H9 (cell line): ENCODE measurements at regions not wholly inside any gene's neighbourhood (a gene's known extent, or its start where the extent isn't known, plus 50 kb on each side); places are given as distances from the start of the nearest gene placed in this dataset.
A peak's percentile ranks its signal among the peaks of the same experiment; 100 is the strongest.

ENCODE experiments used
- DNase-seq: peaks from one replicate; pipeline ENCODE4 v3.0.0-alpha.2; 2017
- H2AFZ ChIP-seq: one replicate; pipeline ENCODE4 v1.6.1; 2013; ENCODE audit warnings: mild to moderate bottlenecking, low read length, control low read depth, moderate library complexity
- H2AK5ac ChIP-seq: 2 replicates; pipeline ENCODE4 v1.6.1; 2013; ENCODE audit warnings: low read length, control low read depth, mixed read lengths; ENCODE audit not compliant: insufficient read length
- H2BK120ac ChIP-seq: one replicate; pipeline ENCODE4 v1.6.1; 2013; ENCODE audit warnings: low read depth, mild to moderate bottlenecking, low read length, control low read depth, inconsistent platforms; ENCODE audit not compliant: poor library complexity, severe bottlenecking
- H2BK12ac ChIP-seq: 2 replicates; pipeline ENCODE4 v1.6.1; 2013; ENCODE audit warnings: low read length, control low read depth, mixed read lengths, low read depth; ENCODE audit not compliant: insufficient read length
- H2BK15ac ChIP-seq: 2 replicates; pipeline ENCODE4 v1.6.1; 2013; ENCODE audit warnings: low read depth, low read length, control low read depth
- H2BK20ac ChIP-seq: one replicate; pipeline ENCODE4 v1.6.1; 2013; ENCODE audit warnings: low read depth, mild to moderate bottlenecking, low read length, control low read depth, inconsistent platforms; ENCODE audit not compliant: poor library complexity, severe bottlenecking
- H2BK5ac ChIP-seq: 2 replicates; pipeline ENCODE4 v1.6.1; 2013; ENCODE audit warnings: low read length, control low read depth, mixed read lengths; ENCODE audit not compliant: insufficient read length
- H3K14ac ChIP-seq: 2 replicates; pipeline ENCODE4 v1.6.1; 2013; ENCODE audit warnings: low read length, control low read depth; ENCODE audit not compliant: insufficient read depth
- H3K18ac ChIP-seq: 2 replicates; pipeline ENCODE4 v1.6.1; 2013; ENCODE audit warnings: low read depth, mild to moderate bottlenecking, mixed read lengths, low read length, control low read depth; ENCODE audit not compliant: insufficient read length
- H3K23ac ChIP-seq: 2 replicates; pipeline ENCODE4 v1.6.1; 2013; ENCODE audit warnings: low read length, control low read depth, mixed read lengths, low read depth; ENCODE audit not compliant: insufficient read length
- H3K23me2 ChIP-seq: 2 replicates; pipeline ENCODE4 v1.6.1; 2013; ENCODE audit warnings: low read depth, mild to moderate bottlenecking, mixed read lengths, low read length, control low read depth; ENCODE audit not compliant: insufficient read length, poor library complexity, severe bottlenecking
- H3K27ac ChIP-seq: 2 replicates; pipeline ENCODE4 v1.5.1; 2013; ENCODE audit warnings: low read length, control low read depth, mixed read lengths, low read depth; ENCODE audit not compliant: insufficient read length
- H3K27me3 ChIP-seq: 2 replicates; pipeline ENCODE4 v1.6.1; 2013; ENCODE audit warnings: low read length, control low read depth, inconsistent platforms; ENCODE audit not compliant: insufficient read depth
- H3K4ac ChIP-seq: 2 replicates; pipeline ENCODE4 v1.6.1; 2013; ENCODE audit warnings: low read depth, mild to moderate bottlenecking, control low read depth, inconsistent platforms, low read length, moderate library complexity
- H3K4me1 ChIP-seq: 2 replicates; pipeline ENCODE4 v1.6.1; 2013; ENCODE audit warnings: low read length, control low read depth, inconsistent platforms; ENCODE audit not compliant: insufficient read depth
- H3K4me2 ChIP-seq: 2 replicates; pipeline ENCODE4 v1.6.1; 2013; ENCODE audit warnings: low read length, control low read depth, mixed read lengths; ENCODE audit not compliant: insufficient read length, insufficient read depth
- H3K56ac ChIP-seq: 2 replicates; pipeline ENCODE4 v1.6.1; 2013; ENCODE audit warnings: low read depth, mild to moderate bottlenecking, mixed read lengths, low read length, control low read depth; ENCODE audit not compliant: insufficient read length
- H3K79me1 ChIP-seq: 2 replicates; pipeline ENCODE4 v1.6.1; 2013; ENCODE audit warnings: low read depth, mild to moderate bottlenecking, moderate library complexity, low read length, control low read depth, inconsistent platforms; ENCODE audit not compliant: insufficient read depth, poor library complexity, severe bottlenecking
- H3K79me2 ChIP-seq: 2 replicates; pipeline ENCODE4 v1.6.1; 2013; ENCODE audit warnings: low read length, control low read depth, inconsistent platforms; ENCODE audit not compliant: insufficient read depth
- H3K9ac ChIP-seq: 2 replicates; pipeline ENCODE4 v1.6.1; 2013; ENCODE audit warnings: low read length, control low read depth, mixed read lengths; ENCODE audit not compliant: insufficient read length; ENCODE audit errors: extremely low read depth
- H3K9me3 ChIP-seq: one replicate; pipeline ENCODE4 v1.6.1; 2013; ENCODE audit warnings: low read depth, low read length, inconsistent platforms; ENCODE audit not compliant: control insufficient read depth
- H3T11ph ChIP-seq: one replicate; pipeline ENCODE4 v1.6.1; 2013; ENCODE audit warnings: mild to moderate bottlenecking, low read length, control low read depth, inconsistent platforms
- H4K20me1 ChIP-seq: one replicate; pipeline ENCODE4 v1.6.1; 2013; ENCODE audit not compliant: control insufficient read depth, insufficient read length, insufficient read depth
- H4K5ac ChIP-seq: 2 replicates; pipeline ENCODE4 v1.6.1; 2013; ENCODE audit warnings: low read depth, mild to moderate bottlenecking, mixed read lengths, low read length, control low read depth; ENCODE audit not compliant: insufficient read length
- H4K8ac ChIP-seq: replicated peaks from 2 replicates; pipeline ENCODE4 v1.6.1; 2013; ENCODE audit warnings: low read length, control low read depth, mixed read lengths, low read depth; ENCODE audit not compliant: insufficient read length
- H4K91ac ChIP-seq: 2 replicates; pipeline ENCODE4 v1.6.1; 2013; ENCODE audit warnings: low read depth, mild to moderate bottlenecking, moderate library complexity, mixed read lengths, low read length, control low read depth; ENCODE audit not compliant: insufficient read length
- H3K27ac Mint-ChIP-seq, 3 experiments: 2 replicates in 2 of 3; 3 replicates in 1 of 3; pipeline ENCODE4 v1.8.0; 2020 to 2021; ENCODE audit warnings: mixed read lengths in 3 of 3, mild to moderate bottlenecking in 1 of 3, moderate library complexity in 1 of 3
- H3K27me3 Mint-ChIP-seq: 2 replicates; pipeline ENCODE4 v1.8.0; 2021; ENCODE audit warnings: low read depth, mild to moderate bottlenecking, moderate library complexity, mixed read lengths
- H3K36me3 Mint-ChIP-seq, 3 experiments: 2 replicates in 2 of 3; 3 replicates in 1 of 3; pipeline ENCODE4 v1.8.0; 2020 to 2021; ENCODE audit warnings: low read depth in 3 of 3, mixed read lengths in 3 of 3; ENCODE audit not compliant: insufficient read depth in 1 of 3
- H3K4me1 Mint-ChIP-seq, 2 experiments: 2 replicates each; pipeline ENCODE4 v1.8.0; 2020; ENCODE audit warnings: mixed read lengths in 2 of 2
- H3K4me3 Mint-ChIP-seq, 2 experiments: 2 replicates in 1 of 2; 3 replicates in 1 of 2; pipeline ENCODE4 v1.8.0; 2020 to 2021; ENCODE audit warnings: mild to moderate bottlenecking in 2 of 2, mixed read lengths in 2 of 2, moderate library complexity in 1 of 2
- H3K9me3 Mint-ChIP-seq, 2 experiments: 2 replicates in 1 of 2; 3 replicates in 1 of 2; pipeline ENCODE4 v1.8.0; 2020; ENCODE audit warnings: mild to moderate bottlenecking in 2 of 2, mixed read lengths in 2 of 2, moderate library complexity in 1 of 2
- CTCF ChIP-seq: fragments of 200-600 bp; sonication (generic); conservative IDR thresholded peaks from 3 replicates; pipeline ENCODE4 v1.8.0; 2021; ENCODE audit warnings: antibody characterized with exemption, mild to moderate bottlenecking
- WGBS: extraction: QIAGEN DNeasy Blood & Tissue Kit; methylation state at CpG from one replicate; pipeline ENCODE4 v1.1.7; 2013; ENCODE audit warnings: missing lambda C conversion rate, low lambda C conversion rate, mixed read lengths; ENCODE audit not compliant: insufficient read length; ENCODE audit errors: extremely low coverage; 5-methylcytosine and 5-hydroxymethylcytosine counted together

- Histone ChIP-seq H3K79me1 (no peaks in the 10 kb centered on the region), H3K23ac (no peak overlapping the region), H3K4me1 (no peaks in the 10 kb centered on the region), H4K20me1 (no peaks in the 10 kb centered on the region), H3K27me3 (no peaks in the 10 kb centered on the region), H3K23me2 (no peaks in the 10 kb centered on the region), H3T11ph (no peak overlapping the region), H2AFZ (no peak overlapping the region), H3K79me2 (no peaks in the 10 kb centered on the region), H2AK5ac (no peak overlapping the region), H2BK5ac (no peak overlapping the region), H3K9ac (no peak overlapping the region), H4K5ac (no peak overlapping the region), H3K27ac (no peak overlapping the region), H2BK20ac (no peak overlapping the region), H2BK15ac (no peak overlapping the region), H4K8ac (no peak overlapping the region), H2BK120ac (no peak overlapping the region), H3K4ac (no peak overlapping the region), H3K18ac (no peak overlapping the region), H3K56ac (no peak overlapping the region), H3K4me2 (no peak overlapping the region), H3K14ac (no peak overlapping the region), H3K9me3 (no peaks in the 10 kb centered on the region), H2BK12ac (no peak overlapping the region), H4K91ac (no peak overlapping the region)
- Mint-ChIP-seq H3K27me3 (no peaks in the 10 kb centered on the region; the same call in 1 of the 2 replicates), H3K9me3 (no peaks in the 10 kb centered on the region), H3K36me3 (no peaks in the 10 kb centered on the region), H3K4me1 (peaks cover 6 to 23% of the 10 kb centered on the region in 2 experiments), H3K27ac (peak overlapping the region in 1 of 3 experiments; percentile 68; a peak in 1 of 7 replicates), H3K4me3 (no peak overlapping the region)
- no peak for DNase-seq
- no CpG with 5 or more reads among the region's 16 CpGs for WGBS
- no peak for TF ChIP-seq CTCF
Measured at GRCh38 chr2:42856106-42856860, 63.9 kb upstream of the HAAO start.
